ENCODE measurements at regions not wholly inside any gene's neighbourhood (a gene's known extent, or its start where the extent isn't known, plus 50 kb on each side); places are given as distances from the start of the nearest gene placed in this dataset.

DNA sequence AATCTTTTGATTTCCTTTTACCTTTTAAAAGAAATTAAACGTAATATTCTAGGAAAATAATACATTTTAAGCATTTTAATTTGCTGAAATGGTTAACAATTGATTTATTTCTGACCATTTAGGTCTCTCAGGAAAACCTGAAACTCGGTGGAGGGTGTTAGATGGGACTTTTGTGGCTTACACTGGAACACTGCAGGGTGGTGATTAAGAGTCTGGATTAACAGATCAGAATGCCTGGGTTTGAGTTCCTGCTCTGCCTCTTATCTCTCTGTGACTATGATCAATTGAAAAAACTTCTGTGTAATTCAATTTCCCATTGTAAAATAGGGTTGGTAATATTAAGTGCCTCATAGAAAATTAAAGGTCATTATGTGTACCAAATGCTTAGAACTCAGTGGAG lies 168.7 kb downstream of the UBE2E3 start:
- TF ChIP-seq POLR2A (IDR thresholded peaks at IDR 0.05) (no peak), EP300 (IDR thresholded peaks at IDR 0.05) (no peak)
- TF ChIP-seq, protein P1, sequence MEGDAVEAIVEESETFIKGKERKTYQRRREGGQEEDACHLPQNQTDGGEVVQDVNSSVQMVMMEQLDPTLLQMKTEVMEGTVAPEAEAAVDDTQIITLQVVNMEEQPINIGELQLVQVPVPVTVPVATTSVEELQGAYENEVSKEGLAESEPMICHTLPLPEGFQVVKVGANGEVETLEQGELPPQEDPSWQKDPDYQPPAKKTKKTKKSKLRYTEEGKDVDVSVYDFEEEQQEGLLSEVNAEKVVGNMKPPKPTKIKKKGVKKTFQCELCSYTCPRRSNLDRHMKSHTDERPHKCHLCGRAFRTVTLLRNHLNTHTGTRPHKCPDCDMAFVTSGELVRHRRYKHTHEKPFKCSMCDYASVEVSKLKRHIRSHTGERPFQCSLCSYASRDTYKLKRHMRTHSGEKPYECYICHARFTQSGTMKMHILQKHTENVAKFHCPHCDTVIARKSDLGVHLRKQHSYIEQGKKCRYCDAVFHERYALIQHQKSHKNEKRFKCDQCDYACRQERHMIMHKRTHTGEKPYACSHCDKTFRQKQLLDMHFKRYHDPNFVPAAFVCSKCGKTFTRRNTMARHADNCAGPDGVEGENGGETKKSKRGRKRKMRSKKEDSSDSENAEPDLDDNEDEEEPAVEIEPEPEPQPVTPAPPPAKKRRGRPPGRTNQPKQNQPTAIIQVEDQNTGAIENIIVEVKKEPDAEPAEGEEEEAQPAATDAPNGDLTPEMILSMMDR (IDR thresholded peaks at IDR 0.05): no peak
